WTC11 (cell line): ENCODE measurements at regions not wholly inside any gene's neighbourhood (a gene's known extent, or its start where the extent isn't known, plus 50 kb on each side); places are given as distances from the start of the nearest gene placed in this dataset.

ENCODE experiments used
- ATAC-seq: fragments of 200-7000 bp; cut with Tn5 transposase; 2 replicates; pipeline ENCODE4 v1.10.0; 2021; ENCODE audit warnings: mild to moderate bottlenecking, moderate library complexity
- CTCF ChIA-PET: fragments of 300-600 bp; sonication (Branson Sonifier 250); formaldehyde crosslinking; loops from one replicate; lab custom pipeline; 2021; ENCODE audit warnings: antibody characterized with exemption; lab: Charles Lee
- POLR2A ChIA-PET: fragments of 350-600 bp; sonication (Branson Sonifier 250); formaldehyde crosslinking; loops from one replicate; lab custom pipeline; 2021; ENCODE audit warnings: antibody characterized with exemption; lab: Charles Lee
- DNase-seq: peaks from one replicate; pipeline ENCODE4 v3.0.0; 2021; ENCODE audit warnings: low spot score
- H3K27ac Mint-ChIP-seq: 2 replicates; pipeline ENCODE4 v1.8.0; 2021; ENCODE audit warnings: mixed read lengths
- H3K27me3 Mint-ChIP-seq: 2 replicates; pipeline ENCODE4 v1.8.0; 2021; ENCODE audit warnings: low read depth, mild to moderate bottlenecking, moderate library complexity, mixed read lengths
- H3K36me3 Mint-ChIP-seq: 2 replicates; pipeline ENCODE4 v1.8.0; 2021; ENCODE audit warnings: mixed read lengths
- H3K4me1 Mint-ChIP-seq: 2 replicates; pipeline ENCODE4 v1.8.0; 2022; ENCODE audit warnings: mixed read lengths
- H3K4me3 Mint-ChIP-seq: 2 replicates; pipeline ENCODE4 v1.8.0; 2021; ENCODE audit warnings: mild to moderate bottlenecking, moderate library complexity, mixed read lengths
- H3K9me3 Mint-ChIP-seq: 2 replicates; pipeline ENCODE4 v1.8.0; 2021; ENCODE audit warnings: mixed read lengths
- CREB1 ChIP-seq: sonication (generic); formaldehyde crosslinking; IDR thresholded peaks from 2 replicates; pipeline ENCODE4 v1.8.0; 2023; ENCODE audit warnings: mild to moderate bottlenecking, missing genetic modification reagents
- ELF4 ChIP-seq: sonication (generic); formaldehyde crosslinking; IDR thresholded peaks from 2 replicates; pipeline ENCODE4 v1.8.1; 2022; ENCODE audit warnings: low read depth, mild to moderate bottlenecking, moderate library complexity, missing genetic modification reagents
- FOXJ3 ChIP-seq: sonication (generic); formaldehyde crosslinking; IDR thresholded peaks from 2 replicates; pipeline ENCODE4 v1.9.0; 2021; ENCODE audit warnings: missing genetic modification reagents, mild to moderate bottlenecking, borderline replicate concordance
- FOXK1 ChIP-seq: sonication (generic); formaldehyde crosslinking; IDR thresholded peaks from 2 replicates; pipeline ENCODE4 v1.8.0; 2022; ENCODE audit warnings: mild to moderate bottlenecking, moderate library complexity, missing genetic modification reagents
- FOXP1 ChIP-seq: sonication (generic); formaldehyde crosslinking; IDR thresholded peaks from 2 replicates; pipeline ENCODE4 v1.8.0; 2022; ENCODE audit warnings: missing genetic modification reagents, mild to moderate bottlenecking, moderate library complexity, borderline replicate concordance
- GABPB1 ChIP-seq: sonication (generic); formaldehyde crosslinking; IDR thresholded peaks from 2 replicates; pipeline ENCODE4 v1.8.1; 2023; ENCODE audit warnings: mild to moderate bottlenecking, missing genetic modification reagents
- GTF2I ChIP-seq: fragments of 250-450 bp; sonication (Bioruptor Pico); conservative IDR thresholded peaks from 2 replicates; pipeline ENCODE4 v1.4.0; 2021; ENCODE audit warnings: mild to moderate bottlenecking
- HMGA2 ChIP-seq: fragments of 250-450 bp; sonication (Bioruptor Pico); IDR thresholded peaks from 2 replicates; pipeline ENCODE4 v1.4.0; 2021; ENCODE audit warnings: mild to moderate bottlenecking, moderate library complexity
- MXD4 ChIP-seq: fragments of 250-450 bp; sonication (Bioruptor Pico); IDR thresholded peaks from 2 replicates; pipeline ENCODE4 v1.8.0; 2021; ENCODE audit warnings: mild to moderate bottlenecking, moderate library complexity, borderline replicate concordance
- TCF7 ChIP-seq: sonication (generic); formaldehyde crosslinking; IDR thresholded peaks from 2 replicates; pipeline ENCODE4 v1.8.0; 2022; ENCODE audit warnings: mild to moderate bottlenecking, low read depth, missing genetic modification reagents, moderate library complexity
- TP53 ChIP-seq: sonication (generic); formaldehyde crosslinking; IDR thresholded peaks from 2 replicates; pipeline ENCODE4 v1.8.1; 2023; ENCODE audit warnings: mild to moderate bottlenecking, missing genetic modification reagents
- ZNF121 ChIP-seq: sonication (generic); formaldehyde crosslinking; IDR thresholded peaks from 2 replicates; pipeline ENCODE4 v1.8.0; 2023; ENCODE audit warnings: missing genetic modification reagents
- ZNF671 ChIP-seq: fragments of 250-450 bp; sonication (Bioruptor Pico); IDR thresholded peaks from 2 replicates; pipeline ENCODE4 v1.8.0; 2021; ENCODE audit warnings: mild to moderate bottlenecking
- TF ChIP-seq, protein P1 (sequence below): sonication (generic); formaldehyde crosslinking; IDR thresholded peaks from 2 replicates; pipeline ENCODE4 v1.8.0; 2022; ENCODE audit warnings: mild to moderate bottlenecking, missing genetic modification reagents
- TF ChIP-seq, protein P2 (sequence below): fragments of 250-450 bp; sonication (Bioruptor Pico); IDR thresholded peaks from 2 replicates; pipeline ENCODE4 v1.9.0; 2021; ENCODE audit warnings: mild to moderate bottlenecking
- TF ChIP-seq, protein P3 (sequence below): fragments of 200-600 bp; IDR thresholded peaks from 2 replicates; pipeline ENCODE4 v1.8.0; 2022; ENCODE audit warnings: antibody characterized with exemption
- TF ChIP-seq, protein P4 (sequence below): sonication (generic); formaldehyde crosslinking; IDR thresholded peaks from 2 replicates; pipeline ENCODE4 v1.8.0; 2022; ENCODE audit warnings: missing genetic modification reagents
- TF ChIP-seq, protein P5 (sequence below): sonication (generic); formaldehyde crosslinking; IDR thresholded peaks from 2 replicates; pipeline ENCODE4 v1.8.0; 2022; ENCODE audit warnings: mild to moderate bottlenecking, missing genetic modification reagents
- TF ChIP-seq, protein P6 (sequence below): sonication (generic); formaldehyde crosslinking; IDR thresholded peaks from 2 replicates; pipeline ENCODE4 v1.8.1; 2023; ENCODE audit warnings: mild to moderate bottlenecking, missing genetic modification reagents, borderline replicate concordance
- TF ChIP-seq, protein P7 (sequence below): fragments of 250-450 bp; sonication (Bioruptor Pico); IDR thresholded peaks from 2 replicates; pipeline ENCODE4 v2.1.2; 2022; ENCODE audit warnings: mild to moderate bottlenecking, moderate library complexity

DNA sequence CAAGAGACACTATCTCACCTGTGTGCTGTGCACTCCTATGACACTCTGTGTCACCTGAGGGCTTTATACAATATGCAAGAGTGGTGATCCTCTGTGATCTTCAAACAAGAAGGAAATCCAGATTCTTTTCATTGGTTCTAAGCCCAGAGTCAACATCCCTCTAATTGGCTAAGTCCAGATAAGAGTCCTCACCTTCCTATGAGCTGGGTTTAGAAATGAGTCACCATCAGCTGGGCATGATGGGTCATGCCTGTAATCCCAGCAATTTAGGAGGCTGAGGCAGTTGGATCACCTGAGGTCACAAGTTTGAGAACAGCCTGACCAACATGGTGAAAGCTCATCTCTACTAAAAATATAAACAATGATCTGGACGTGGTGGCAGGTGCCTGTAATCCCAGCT is 144.4 kb downstream of the ZNF675 start:
- Mint-ChIP-seq H3K9me3 (peaks cover 81% of the 10 kb centered on the region), H3K36me3 (peaks cover 36% of the 10 kb centered on the region), H3K4me1 (no peaks in the 10 kb centered on the region), H3K27me3 (peaks cover 32% of the 10 kb centered on the region), H3K4me3 (no peak overlapping the region), H3K27ac (no peak overlapping the region)
- TF ChIP-seq GABPB1 (CRISPR knock-in tag) (no peak), ZNF121 (no peak), TP53 (no peak), FOXK1 (CRISPR knock-in tag) (no peak), CREB1 (CRISPR knock-in tag) (no peak), FOXJ3 (CRISPR knock-in tag) (no peak), MXD4 (CRISPR knock-in tag) (no peak), HMGA2 (CRISPR knock-in tag) (no peak)
- TF ChIP-seq, protein P1, sequence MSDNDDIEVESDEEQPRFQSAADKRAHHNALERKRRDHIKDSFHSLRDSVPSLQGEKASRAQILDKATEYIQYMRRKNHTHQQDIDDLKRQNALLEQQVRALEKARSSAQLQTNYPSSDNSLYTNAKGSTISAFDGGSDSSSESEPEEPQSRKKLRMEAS = no peak
- TF ChIP-seq, protein P2, sequence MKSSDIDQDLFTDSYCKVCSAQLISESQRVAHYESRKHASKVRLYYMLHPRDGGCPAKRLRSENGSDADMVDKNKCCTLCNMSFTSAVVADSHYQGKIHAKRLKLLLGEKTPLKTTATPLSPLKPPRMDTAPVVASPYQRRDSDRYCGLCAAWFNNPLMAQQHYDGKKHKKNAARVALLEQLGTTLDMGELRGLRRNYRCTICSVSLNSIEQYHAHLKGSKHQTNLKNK (CRISPR knock-in tag) = no peak
- TF ChIP-seq, protein P3, sequence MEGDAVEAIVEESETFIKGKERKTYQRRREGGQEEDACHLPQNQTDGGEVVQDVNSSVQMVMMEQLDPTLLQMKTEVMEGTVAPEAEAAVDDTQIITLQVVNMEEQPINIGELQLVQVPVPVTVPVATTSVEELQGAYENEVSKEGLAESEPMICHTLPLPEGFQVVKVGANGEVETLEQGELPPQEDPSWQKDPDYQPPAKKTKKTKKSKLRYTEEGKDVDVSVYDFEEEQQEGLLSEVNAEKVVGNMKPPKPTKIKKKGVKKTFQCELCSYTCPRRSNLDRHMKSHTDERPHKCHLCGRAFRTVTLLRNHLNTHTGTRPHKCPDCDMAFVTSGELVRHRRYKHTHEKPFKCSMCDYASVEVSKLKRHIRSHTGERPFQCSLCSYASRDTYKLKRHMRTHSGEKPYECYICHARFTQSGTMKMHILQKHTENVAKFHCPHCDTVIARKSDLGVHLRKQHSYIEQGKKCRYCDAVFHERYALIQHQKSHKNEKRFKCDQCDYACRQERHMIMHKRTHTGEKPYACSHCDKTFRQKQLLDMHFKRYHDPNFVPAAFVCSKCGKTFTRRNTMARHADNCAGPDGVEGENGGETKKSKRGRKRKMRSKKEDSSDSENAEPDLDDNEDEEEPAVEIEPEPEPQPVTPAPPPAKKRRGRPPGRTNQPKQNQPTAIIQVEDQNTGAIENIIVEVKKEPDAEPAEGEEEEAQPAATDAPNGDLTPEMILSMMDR = no peak
- TF ChIP-seq, protein P4, sequence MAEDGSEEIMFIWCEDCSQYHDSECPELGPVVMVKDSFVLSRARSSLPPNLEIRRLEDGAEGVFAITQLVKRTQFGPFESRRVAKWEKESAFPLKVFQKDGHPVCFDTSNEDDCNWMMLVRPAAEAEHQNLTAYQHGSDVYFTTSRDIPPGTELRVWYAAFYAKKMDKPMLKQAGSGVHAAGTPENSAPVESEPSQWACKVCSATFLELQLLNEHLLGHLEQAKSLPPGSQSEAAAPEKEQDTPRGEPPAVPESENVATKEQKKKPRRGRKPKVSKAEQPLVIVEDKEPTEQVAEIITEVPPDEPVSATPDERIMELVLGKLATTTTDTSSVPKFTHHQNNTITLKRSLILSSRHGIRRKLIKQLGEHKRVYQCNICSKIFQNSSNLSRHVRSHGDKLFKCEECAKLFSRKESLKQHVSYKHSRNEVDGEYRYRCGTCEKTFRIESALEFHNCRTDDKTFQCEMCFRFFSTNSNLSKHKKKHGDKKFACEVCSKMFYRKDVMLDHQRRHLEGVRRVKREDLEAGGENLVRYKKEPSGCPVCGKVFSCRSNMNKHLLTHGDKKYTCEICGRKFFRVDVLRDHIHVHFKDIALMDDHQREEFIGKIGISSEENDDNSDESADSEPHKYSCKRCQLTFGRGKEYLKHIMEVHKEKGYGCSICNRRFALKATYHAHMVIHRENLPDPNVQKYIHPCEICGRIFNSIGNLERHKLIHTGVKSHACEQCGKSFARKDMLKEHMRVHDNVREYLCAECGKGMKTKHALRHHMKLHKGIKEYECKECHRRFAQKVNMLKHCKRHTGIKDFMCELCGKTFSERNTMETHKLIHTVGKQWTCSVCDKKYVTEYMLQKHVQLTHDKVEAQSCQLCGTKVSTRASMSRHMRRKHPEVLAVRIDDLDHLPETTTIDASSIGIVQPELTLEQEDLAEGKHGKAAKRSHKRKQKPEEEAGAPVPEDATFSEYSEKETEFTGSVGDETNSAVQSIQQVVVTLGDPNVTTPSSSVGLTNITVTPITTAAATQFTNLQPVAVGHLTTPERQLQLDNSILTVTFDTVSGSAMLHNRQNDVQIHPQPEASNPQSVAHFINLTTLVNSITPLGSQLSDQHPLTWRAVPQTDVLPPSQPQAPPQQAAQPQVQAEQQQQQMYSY (CRISPR knock-in tag) = no peak
- TF ChIP-seq, protein P5, sequence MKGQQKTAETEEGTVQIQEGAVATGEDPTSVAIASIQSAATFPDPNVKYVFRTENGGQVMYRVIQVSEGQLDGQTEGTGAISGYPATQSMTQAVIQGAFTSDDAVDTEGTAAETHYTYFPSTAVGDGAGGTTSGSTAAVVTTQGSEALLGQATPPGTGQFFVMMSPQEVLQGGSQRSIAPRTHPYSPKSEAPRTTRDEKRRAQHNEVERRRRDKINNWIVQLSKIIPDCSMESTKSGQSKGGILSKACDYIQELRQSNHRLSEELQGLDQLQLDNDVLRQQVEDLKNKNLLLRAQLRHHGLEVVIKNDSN (CRISPR knock-in tag) = no peak
- TF ChIP-seq, protein P6, sequence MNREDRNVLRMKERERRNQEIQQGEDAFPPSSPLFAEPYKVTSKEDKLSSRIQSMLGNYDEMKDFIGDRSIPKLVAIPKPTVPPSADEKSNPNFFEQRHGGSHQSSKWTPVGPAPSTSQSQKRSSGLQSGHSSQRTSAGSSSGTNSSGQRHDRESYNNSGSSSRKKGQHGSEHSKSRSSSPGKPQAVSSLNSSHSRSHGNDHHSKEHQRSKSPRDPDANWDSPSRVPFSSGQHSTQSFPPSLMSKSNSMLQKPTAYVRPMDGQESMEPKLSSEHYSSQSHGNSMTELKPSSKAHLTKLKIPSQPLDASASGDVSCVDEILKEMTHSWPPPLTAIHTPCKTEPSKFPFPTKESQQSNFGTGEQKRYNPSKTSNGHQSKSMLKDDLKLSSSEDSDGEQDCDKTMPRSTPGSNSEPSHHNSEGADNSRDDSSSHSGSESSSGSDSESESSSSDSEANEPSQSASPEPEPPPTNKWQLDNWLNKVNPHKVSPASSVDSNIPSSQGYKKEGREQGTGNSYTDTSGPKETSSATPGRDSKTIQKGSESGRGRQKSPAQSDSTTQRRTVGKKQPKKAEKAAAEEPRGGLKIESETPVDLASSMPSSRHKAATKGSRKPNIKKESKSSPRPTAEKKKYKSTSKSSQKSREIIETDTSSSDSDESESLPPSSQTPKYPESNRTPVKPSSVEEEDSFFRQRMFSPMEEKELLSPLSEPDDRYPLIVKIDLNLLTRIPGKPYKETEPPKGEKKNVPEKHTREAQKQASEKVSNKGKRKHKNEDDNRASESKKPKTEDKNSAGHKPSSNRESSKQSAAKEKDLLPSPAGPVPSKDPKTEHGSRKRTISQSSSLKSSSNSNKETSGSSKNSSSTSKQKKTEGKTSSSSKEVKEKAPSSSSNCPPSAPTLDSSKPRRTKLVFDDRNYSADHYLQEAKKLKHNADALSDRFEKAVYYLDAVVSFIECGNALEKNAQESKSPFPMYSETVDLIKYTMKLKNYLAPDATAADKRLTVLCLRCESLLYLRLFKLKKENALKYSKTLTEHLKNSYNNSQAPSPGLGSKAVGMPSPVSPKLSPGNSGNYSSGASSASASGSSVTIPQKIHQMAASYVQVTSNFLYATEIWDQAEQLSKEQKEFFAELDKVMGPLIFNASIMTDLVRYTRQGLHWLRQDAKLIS (CRISPR knock-in tag) = no peak
- CTCF ChIA-PET = no interaction called here
- DNase-seq (no peak), ATAC-seq (no peak)
- POLR2A ChIA-PET = no interaction called here

DNA sequence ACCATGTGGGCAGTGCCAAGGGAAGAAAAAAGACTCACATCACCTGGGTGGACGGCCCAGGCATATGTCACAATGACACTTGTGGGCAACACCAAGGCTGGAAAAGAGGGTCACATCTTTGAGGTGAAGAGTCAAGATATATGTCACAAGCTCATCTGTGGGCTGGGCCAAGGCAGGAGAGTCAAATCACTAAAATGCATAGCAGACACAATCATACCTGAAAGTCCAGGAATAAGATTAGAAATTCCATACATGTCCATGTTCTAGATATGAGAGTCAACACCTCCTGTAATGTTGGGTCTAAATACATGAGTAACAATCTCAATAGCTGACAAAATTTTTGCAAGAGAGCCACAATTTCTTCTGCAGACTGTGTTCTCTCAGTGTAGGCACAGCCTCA is 145.0 kb downstream of the ZNF675 start:
- Mint-ChIP-seq H3K9me3 (peaks cover 81% of the 10 kb centered on the region), H3K4me3 (no peak overlapping the region), H3K4me1 (no peaks in the 10 kb centered on the region), H3K27me3 (peaks cover 29% of the 10 kb centered on the region), H3K36me3 (peaks cover 32% of the 10 kb centered on the region), H3K27ac (no peak overlapping the region)
- ATAC-seq = no peak
- no peak for DNase-seq
- CTCF ChIA-PET = no interaction called here
- POLR2A ChIA-PET = no interaction called here
- TF ChIP-seq MXD4 (CRISPR knock-in tag) (no peak), CREB1 (CRISPR knock-in tag) (no peak), GTF2I (no peak), FOXP1 (CRISPR knock-in tag) (no peak), ZNF671 (CRISPR knock-in tag) (no peak), ELF4 (CRISPR knock-in tag) (no peak), TCF7 (no peak)
- TF ChIP-seq, protein P7, sequence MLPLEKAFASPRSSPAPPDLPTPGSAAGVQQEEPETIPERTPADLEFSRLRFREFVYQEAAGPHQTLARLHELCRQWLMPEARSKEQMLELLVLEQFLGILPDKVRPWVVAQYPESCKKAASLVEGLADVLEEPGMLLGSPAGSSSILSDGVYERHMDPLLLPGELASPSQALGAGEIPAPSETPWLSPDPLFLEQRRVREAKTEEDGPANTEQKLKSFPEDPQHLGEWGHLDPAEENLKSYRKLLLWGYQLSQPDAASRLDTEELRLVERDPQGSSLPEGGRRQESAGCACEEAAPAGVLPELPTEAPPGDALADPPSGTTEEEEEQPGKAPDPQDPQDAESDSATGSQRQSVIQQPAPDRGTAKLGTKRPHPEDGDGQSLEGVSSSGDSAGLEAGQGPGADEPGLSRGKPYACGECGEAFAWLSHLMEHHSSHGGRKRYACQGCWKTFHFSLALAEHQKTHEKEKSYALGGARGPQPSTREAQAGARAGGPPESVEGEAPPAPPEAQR (CRISPR knock-in tag) = no peak
